ENCODE measurements at regions not wholly inside any gene's neighbourhood (a gene's known extent, or its start where the extent isn't known, plus 50 kb on each side); places are given as distances from the start of the nearest gene placed in this dataset.

DNA sequence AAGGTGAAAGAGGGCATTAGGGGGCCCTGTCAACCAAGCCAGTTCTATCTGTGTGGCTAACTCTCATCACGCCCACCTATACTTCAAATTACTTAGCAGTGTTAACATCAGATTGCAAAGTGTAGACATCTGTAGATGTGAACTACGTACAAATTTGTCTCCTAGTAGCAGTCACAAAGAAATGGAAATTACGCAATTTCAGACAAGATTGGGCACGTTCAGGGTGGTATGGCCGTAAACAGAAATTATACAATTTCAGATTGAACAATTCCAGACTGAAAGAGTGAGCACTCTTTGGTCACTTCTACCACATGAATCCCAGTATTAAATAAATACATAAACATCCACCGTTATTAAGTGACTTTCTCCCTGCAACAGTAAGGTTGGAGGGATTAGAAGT lies 592.7 kb upstream of the PSMD7 start:
- Histone ChIP-seq H3K27ac (ENCODE audit: low read length) (no peak overlapping the region), H3K4me1 (ENCODE audit: control insufficient read depth, insufficient read depth, low read length) (no peaks in the 10 kb centered on the region), H3K9me3 (ENCODE audit: control insufficient read depth in 2 of 2, low read length in 2 of 2) (peaks cover 0 to 2% of the 10 kb centered on the region in 2 donors), H3K4me3 (ENCODE audit: low read length in 2 of 2) (no peak overlapping the region), H3K9ac (ENCODE audit: low read length in 2 of 2) (no peak overlapping the region), H3K36me3 (ENCODE audit: control insufficient read depth in 2 of 2, insufficient read depth in 2 of 2, low read length in 2 of 2) (no peaks in the 10 kb centered on the region), H3K27me3 (ENCODE audit: control insufficient read depth in 1 of 2, insufficient read depth in 2 of 2, low read length in 2 of 2) (no peaks in the 10 kb centered on the region)

- Histone ChIP-seq H3K27me3 (ENCODE audit: control insufficient read depth in 1 of 2, insufficient read depth in 2 of 2, low read length in 2 of 2) (no peaks in the 10 kb centered on the region), H3K9me3 (ENCODE audit: control insufficient read depth in 2 of 2, low read length in 2 of 2) (no peaks in the 10 kb centered on the region), H3K9ac (ENCODE audit: low read length in 2 of 2) (no peak overlapping the region), H3K4me3 (ENCODE audit: low read length in 2 of 2) (no peak overlapping the region), H3K36me3 (ENCODE audit: control insufficient read depth in 2 of 2, insufficient read depth in 2 of 2, low read length in 2 of 2) (no peaks in the 10 kb centered on the region), H3K4me1 (ENCODE audit: control insufficient read depth, insufficient read depth, low read length) (no peaks in the 10 kb centered on the region), H3K27ac (ENCODE audit: low read length) (no peak overlapping the region)
These were observed 599.3 kb upstream of the PSMD7 start for GRCh38 chr16:73697336-73697735.

DNA sequence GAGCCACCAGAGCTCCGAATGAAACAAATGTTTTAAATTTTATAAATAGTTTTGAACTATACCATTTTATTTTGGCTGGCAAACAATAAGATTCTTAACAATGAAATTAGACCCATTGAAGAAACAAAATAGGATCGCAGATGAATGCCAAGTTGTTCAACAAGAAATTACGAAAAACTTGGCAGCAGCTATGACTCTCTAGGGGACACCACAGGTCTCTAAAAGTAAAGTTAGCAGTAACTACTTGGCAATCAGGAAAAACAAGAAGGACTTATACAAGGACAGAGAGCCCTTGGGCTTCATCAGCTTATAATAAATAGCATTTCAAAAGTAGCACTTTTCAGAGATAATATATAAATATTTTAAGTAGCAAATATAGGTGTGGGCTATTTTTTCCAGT lies 603.8 kb upstream of the PSMD7 start:
- no peaks in the 10 kb centered on the region for H3K9me3 ChIP-seq (ENCODE audit: control insufficient read depth in 2 of 2, low read length in 2 of 2)
- no peak overlapping the region for H3K4me3 ChIP-seq (ENCODE audit: low read length in 2 of 2)
- no peak overlapping the region for H3K9ac ChIP-seq (ENCODE audit: low read length in 2 of 2)
- no peaks in the 10 kb centered on the region for H3K36me3 ChIP-seq (ENCODE audit: control insufficient read depth in 2 of 2, insufficient read depth in 2 of 2, low read length in 2 of 2)
- H3K4me1 ChIP-seq (ENCODE audit: control insufficient read depth, insufficient read depth, low read length) = no peaks in the 10 kb centered on the region
- H3K27ac ChIP-seq (ENCODE audit: low read length) = no peak overlapping the region
- no peaks in the 10 kb centered on the region for H3K27me3 ChIP-seq (ENCODE audit: control insufficient read depth in 1 of 2, insufficient read depth in 2 of 2, low read length in 2 of 2)

DNA sequence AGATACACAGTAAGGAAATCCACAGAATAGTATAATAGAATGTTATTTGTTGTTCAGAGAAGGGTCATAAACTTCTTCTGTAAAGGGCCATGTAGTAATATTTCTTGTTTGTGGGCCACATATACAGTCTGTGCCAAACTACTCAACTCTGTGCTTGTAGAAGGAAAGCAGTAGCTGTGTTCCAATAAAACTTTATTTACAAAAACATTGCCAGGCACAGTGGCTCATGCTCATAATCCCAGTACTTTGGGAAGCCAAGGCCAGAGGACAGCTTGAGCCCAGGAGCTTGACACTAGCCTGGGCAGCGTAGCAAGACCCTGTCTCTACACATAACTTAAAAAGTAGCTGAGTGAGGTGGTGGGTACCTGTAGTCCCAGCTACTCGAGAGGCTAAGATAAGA lies 612.8 kb upstream of the PSMD7 start:
- H3K4me1 ChIP-seq (ENCODE audit: control insufficient read depth, insufficient read depth, low read length) = no peaks in the 10 kb centered on the region
- no peak overlapping the region for H3K4me3 ChIP-seq (ENCODE audit: low read length in 2 of 2)
- H3K27ac ChIP-seq (ENCODE audit: low read length) = no peak overlapping the region
- no peaks in the 10 kb centered on the region for H3K9me3 ChIP-seq (ENCODE audit: control insufficient read depth in 2 of 2, low read length in 2 of 2)
- H3K9ac ChIP-seq (ENCODE audit: low read length in 2 of 2) = no peak overlapping the region
- no peaks in the 10 kb centered on the region for H3K36me3 ChIP-seq (ENCODE audit: control insufficient read depth in 2 of 2, insufficient read depth in 2 of 2, low read length in 2 of 2)
- H3K27me3 ChIP-seq (ENCODE audit: control insufficient read depth in 1 of 2, insufficient read depth in 2 of 2, low read length in 2 of 2) = no peaks in the 10 kb centered on the region

DNA sequence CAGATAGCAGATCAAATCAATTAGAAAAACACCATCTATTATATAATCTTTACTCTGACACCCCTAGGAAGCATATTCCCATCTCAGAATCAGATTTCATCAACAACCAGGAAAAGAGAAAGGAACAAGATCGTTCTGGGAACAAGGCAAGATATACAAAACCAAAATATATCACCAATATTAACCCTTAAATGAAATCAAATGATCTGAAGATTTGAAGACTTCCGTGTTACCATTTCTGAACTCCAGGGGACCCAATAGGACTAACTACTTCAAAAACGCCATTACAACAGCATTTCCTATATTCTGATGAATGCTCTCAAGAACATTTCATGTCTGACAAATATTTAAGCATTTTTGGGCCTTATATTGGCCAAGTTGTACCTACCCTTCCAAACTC lies 624.2 kb upstream of the ZFHX3 start:
- no peak overlapping the region for H3K4me3 ChIP-seq (ENCODE audit: low read length in 2 of 2)
- H3K36me3 ChIP-seq (ENCODE audit: control insufficient read depth in 2 of 2, insufficient read depth in 2 of 2, low read length in 2 of 2) = no peaks in the 10 kb centered on the region
- H3K4me1 ChIP-seq (ENCODE audit: control insufficient read depth, insufficient read depth, low read length) = no peaks in the 10 kb centered on the region
- no peak overlapping the region for H3K9ac ChIP-seq (ENCODE audit: low read length in 2 of 2)
- H3K27me3 ChIP-seq (ENCODE audit: control insufficient read depth in 1 of 2, insufficient read depth in 2 of 2, low read length in 2 of 2) = peaks cover 0 to 2% of the 10 kb centered on the region in 2 donors
- H3K27ac ChIP-seq (ENCODE audit: low read length) = no peak overlapping the region
- no peaks in the 10 kb centered on the region for H3K9me3 ChIP-seq (ENCODE audit: control insufficient read depth in 2 of 2, low read length in 2 of 2)

- Histone ChIP-seq H3K9ac (ENCODE audit: low read length in 2 of 2) (no peak overlapping the region), H3K27me3 (ENCODE audit: control insufficient read depth in 1 of 2, insufficient read depth in 2 of 2, low read length in 2 of 2) (peaks cover 0 to 2% of the 10 kb centered on the region in 2 donors), H3K4me3 (ENCODE audit: low read length in 2 of 2) (no peak overlapping the region), H3K36me3 (ENCODE audit: control insufficient read depth in 2 of 2, insufficient read depth in 2 of 2, low read length in 2 of 2) (no peaks in the 10 kb centered on the region), H3K4me1 (ENCODE audit: control insufficient read depth, insufficient read depth, low read length) (no peaks in the 10 kb centered on the region), H3K9me3 (ENCODE audit: control insufficient read depth in 2 of 2, low read length in 2 of 2) (no peaks in the 10 kb centered on the region), H3K27ac (ENCODE audit: low read length) (no peak overlapping the region)
These were observed 623.2 kb upstream of the ZFHX3 start for GRCh38 chr16:73670836-73671820.

- no peaks in the 10 kb centered on the region for H3K9me3 ChIP-seq (ENCODE audit: control insufficient read depth in 2 of 2, low read length in 2 of 2)
- no peak overlapping the region for H3K4me3 ChIP-seq (ENCODE audit: low read length in 2 of 2)
- H3K27ac ChIP-seq (ENCODE audit: low read length) = no peak overlapping the region
- peaks cover 0 to 2% of the 10 kb centered on the region in 2 donors for H3K27me3 ChIP-seq (ENCODE audit: control insufficient read depth in 1 of 2, insufficient read depth in 2 of 2, low read length in 2 of 2)
- no peaks in the 10 kb centered on the region for H3K4me1 ChIP-seq (ENCODE audit: control insufficient read depth, insufficient read depth, low read length)
- no peak overlapping the region for H3K9ac ChIP-seq (ENCODE audit: low read length in 2 of 2)
- no peaks in the 10 kb centered on the region for H3K36me3 ChIP-seq (ENCODE audit: control insufficient read depth in 2 of 2, insufficient read depth in 2 of 2, low read length in 2 of 2)
These were observed 621.8 kb upstream of the ZFHX3 start for GRCh38 chr16:73669535-73670274.

DNA sequence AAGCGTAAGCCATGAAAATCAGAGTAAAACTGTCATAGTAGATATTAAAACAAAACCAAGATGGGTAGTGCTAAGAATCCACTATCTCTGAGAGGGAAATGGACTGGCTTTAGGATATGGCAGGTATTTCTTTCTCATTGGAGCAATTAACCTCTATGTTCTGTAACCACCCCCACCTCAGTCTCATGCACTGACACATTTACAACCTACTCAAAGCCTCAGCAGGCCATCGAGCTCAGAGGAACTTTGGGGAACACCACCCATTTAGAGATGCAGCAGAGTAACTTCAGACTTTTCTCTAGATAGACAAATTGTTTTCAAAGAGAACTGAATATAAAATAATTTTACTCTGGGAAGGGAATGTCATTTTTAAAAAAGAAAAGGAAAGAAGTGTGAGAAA lies 615.8 kb upstream of the ZFHX3 start:
- no peak overlapping the region for H3K27ac ChIP-seq (ENCODE audit: low read length)
- no peaks in the 10 kb centered on the region for H3K9me3 ChIP-seq (ENCODE audit: control insufficient read depth in 2 of 2, low read length in 2 of 2)
- H3K27me3 ChIP-seq (ENCODE audit: control insufficient read depth in 1 of 2, insufficient read depth in 2 of 2, low read length in 2 of 2) = no peaks in the 10 kb centered on the region

GRCh38 chr16:73636196-73636595 lies 588.3 kb upstream of the ZFHX3 start:
- H3K4me3 ChIP-seq (ENCODE audit: low read length in 2 of 2) = no peak overlapping the region
- no peak overlapping the region for H3K9ac ChIP-seq (ENCODE audit: low read length in 2 of 2)
- no peaks in the 10 kb centered on the region for H3K4me1 ChIP-seq (ENCODE audit: control insufficient read depth, insufficient read depth, low read length)
- H3K27me3 ChIP-seq (ENCODE audit: control insufficient read depth in 1 of 2, insufficient read depth in 2 of 2, low read length in 2 of 2) = peaks cover 0 to 1% of the 10 kb centered on the region in 2 donors
- no peaks in the 10 kb centered on the region for H3K36me3 ChIP-seq (ENCODE audit: control insufficient read depth in 2 of 2, insufficient read depth in 2 of 2, low read length in 2 of 2)
- H3K9me3 ChIP-seq (ENCODE audit: control insufficient read depth in 2 of 2, low read length in 2 of 2) = peaks cover 0 to 12% of the 10 kb centered on the region in 2 donors
- H3K27ac ChIP-seq (ENCODE audit: low read length) = no peak overlapping the region

More for the DNA sequence above, 615.8 kb upstream of the ZFHX3 start:
- no peak overlapping the region for H3K9ac ChIP-seq (ENCODE audit: low read length in 2 of 2)
- H3K36me3 ChIP-seq (ENCODE audit: control insufficient read depth in 2 of 2, insufficient read depth in 2 of 2, low read length in 2 of 2) = no peaks in the 10 kb centered on the region
- H3K4me3 ChIP-seq (ENCODE audit: low read length in 2 of 2) = no peak overlapping the region
- H3K4me1 ChIP-seq (ENCODE audit: control insufficient read depth, insufficient read depth, low read length) = no peaks in the 10 kb centered on the region

- Histone ChIP-seq H3K4me3 (ENCODE audit: low read length in 2 of 2) (no peak overlapping the region), H3K27ac (ENCODE audit: low read length) (no peak overlapping the region), H3K27me3 (ENCODE audit: control insufficient read depth in 1 of 2, insufficient read depth in 2 of 2, low read length in 2 of 2) (no peaks in the 10 kb centered on the region)
These were observed 581.1 kb upstream of the ZFHX3 start for GRCh38 chr16:73629011-73629410.

More at GRCh38 chr16:73629011-73629410, 581.1 kb upstream of the ZFHX3 start:
- no peak overlapping the region for H3K9ac ChIP-seq (ENCODE audit: low read length in 2 of 2)
- H3K4me1 ChIP-seq (ENCODE audit: control insufficient read depth, insufficient read depth, low read length) = no peaks in the 10 kb centered on the region
- no peaks in the 10 kb centered on the region for H3K36me3 ChIP-seq (ENCODE audit: control insufficient read depth in 2 of 2, insufficient read depth in 2 of 2, low read length in 2 of 2)
- no peaks in the 10 kb centered on the region for H3K9me3 ChIP-seq (ENCODE audit: control insufficient read depth in 2 of 2, low read length in 2 of 2)

Measured in stomach smooth muscle (tissue), 2 donors.